ENCODE measurements at regions not wholly inside any gene's neighbourhood (a gene's known extent, or its start where the extent isn't known, plus 50 kb on each side); places are given as distances from the start of the nearest gene placed in this dataset.
"Not testable (repeated sequence)": the region's sequence is repeated elsewhere in the genome, so short reads cannot be mapped to it uniquely, and the experiment has no call there.

DNA sequence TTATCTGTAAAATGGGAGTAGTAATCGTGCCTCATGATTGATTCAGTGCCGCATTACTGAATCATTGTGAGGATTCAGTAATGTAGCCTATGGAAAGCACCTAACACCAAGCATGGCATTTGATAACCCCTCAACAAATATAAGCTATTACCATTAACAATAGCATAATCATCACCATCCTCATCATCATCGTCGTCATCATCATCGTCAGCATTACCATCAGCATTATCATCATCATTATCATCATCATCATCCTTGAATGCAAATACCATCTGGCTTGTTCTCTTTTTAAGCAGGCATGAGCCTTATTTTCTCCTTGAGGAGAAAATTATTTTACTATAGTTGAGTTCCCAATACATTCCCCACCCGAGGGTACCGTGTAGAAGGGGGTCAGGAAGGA is 115.4 kb upstream of the PTPRG start:
- no peak for DNase-seq

DNA sequence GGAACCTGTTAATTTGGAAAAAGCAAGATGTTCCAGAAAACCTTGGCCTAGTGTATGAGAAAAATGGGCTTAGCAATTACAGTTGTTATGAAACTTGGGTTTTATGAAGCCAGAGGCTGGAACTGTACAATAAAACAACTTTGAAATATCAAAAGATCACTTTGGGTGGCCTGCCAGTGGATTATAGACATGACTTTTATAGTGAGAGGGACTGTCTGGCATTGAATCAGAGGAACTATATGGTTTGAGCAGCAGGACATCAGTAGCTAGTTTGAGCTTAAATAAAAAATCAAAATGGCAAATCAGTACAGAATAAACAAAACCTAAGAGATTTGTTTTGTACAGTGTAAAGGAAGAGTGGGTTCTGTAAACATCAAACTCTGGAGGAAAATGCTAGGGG is 115.0 kb upstream of the PTPRG start:
- DNase-seq: no peak

DNA sequence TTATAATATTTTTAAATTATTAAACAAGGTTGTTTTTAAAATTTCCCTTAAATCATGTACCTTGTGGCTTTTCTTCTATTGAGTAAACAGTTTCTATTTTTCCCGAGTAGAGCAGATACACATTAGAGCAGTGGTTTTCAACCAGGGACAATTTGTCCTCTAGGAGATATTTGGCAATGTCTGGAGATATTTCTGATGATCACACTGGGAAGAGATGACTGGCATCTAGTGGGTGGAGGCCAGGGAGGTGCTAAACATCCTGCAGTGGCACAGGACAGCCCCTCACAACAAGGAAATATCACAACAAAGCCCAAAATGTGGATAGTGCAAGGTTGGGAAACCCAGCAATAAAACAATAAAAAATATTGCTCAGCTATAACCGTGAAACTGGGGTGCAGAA is 113.0 kb upstream of the PTPRG start:
- no peak for DNase-seq

DNA sequence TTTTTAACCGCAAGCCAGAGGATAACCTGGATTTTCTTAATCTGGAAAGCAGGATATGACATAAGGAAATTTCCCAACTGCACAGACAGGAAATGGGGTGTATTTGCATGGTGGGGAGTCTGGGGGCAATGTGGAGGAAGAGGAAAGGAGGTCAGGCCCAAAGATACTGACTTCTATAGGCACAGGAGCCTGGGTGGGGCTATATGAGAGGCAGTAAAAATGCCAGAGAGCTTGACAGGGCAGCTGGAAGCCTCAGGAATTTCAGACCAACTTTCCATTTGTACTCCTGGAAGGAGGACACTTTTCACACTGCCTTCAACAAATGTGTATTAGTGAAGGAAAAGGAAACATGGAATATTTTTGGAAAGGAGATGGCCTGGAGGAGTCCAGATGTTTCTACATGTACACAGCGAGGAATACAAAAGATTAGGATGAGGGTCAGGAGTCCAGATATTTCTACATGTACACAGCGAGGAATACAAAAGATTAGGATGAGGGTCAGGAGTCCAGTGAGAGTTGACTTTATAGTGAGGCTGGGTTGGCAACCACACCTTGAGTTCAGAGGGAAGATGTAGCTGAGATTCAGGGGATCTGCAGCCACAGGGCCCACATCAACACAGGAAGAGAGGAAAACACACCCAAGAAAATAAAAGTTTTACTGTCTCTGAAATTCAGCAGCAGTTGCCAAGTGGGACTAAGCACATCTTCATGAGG is 111.9 kb upstream of the PTPRG start:
- no peak for DNase-seq

DNA sequence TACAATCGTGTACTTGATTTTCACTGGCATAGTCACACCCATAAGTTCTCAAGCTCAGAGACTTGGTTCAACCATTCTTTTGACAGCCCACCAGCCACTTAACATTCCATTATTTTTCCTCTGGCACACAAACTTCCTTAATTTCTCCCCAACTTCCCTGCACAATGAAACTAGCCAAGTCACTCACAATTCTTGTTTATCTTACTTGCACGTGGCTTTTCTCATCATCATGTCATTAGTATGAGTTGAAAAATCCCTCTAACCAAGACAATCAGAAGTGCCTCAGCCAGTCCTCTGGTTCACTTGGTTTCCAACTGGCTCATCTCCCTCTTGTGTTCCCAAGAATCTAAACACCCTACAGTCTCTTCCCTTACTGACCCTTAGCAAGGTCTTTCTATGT is 110.5 kb upstream of the PTPRG start:
- no peak for DNase-seq

DNA sequence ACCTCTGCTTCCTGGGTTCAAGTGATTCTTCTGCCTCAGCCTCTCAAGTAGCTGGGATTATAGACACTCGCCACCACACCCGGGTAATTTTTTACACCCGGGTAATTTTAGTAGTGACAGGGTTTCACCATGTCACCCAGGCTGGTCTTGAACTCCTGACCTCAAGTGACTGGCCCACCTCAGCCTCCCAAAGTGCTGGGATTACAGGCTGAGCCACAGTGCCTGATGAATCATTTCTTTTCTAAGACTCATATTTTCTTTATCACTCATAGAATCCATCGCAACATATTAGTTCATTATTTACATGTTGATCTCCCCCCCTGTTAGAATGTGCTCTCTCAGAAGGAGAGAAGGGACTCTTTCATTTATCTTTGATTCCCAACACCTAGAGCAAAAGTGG is 109.5 kb upstream of the PTPRG start:
- DNase-seq: no peak

DNA sequence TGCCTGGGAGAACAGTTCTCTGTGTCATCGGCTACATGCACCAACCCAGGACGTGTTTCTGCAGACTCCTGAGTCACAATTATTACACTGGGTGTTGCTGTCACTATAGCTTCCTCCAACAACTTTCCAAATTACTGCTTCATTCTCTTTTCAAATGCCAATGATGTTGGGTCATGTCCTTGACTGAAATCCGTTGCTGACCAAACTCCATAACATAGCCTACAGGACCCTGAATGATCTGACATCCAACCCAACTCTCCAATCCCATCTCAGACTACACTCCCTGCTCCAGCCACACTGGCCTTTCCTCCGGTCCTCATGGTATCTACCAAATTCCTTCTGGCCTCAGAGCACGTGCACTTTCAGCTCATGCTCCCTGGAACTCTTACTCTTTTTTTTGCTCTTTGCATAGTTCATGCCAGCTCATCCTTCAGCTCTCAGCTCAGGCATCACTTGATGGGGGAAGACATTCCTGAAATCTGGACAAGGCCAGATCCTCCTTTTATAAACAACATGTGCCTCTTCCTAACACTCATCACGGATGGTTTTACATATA is 108.8 kb upstream of the PTPRG start:
- no peak for DNase-seq

DNA sequence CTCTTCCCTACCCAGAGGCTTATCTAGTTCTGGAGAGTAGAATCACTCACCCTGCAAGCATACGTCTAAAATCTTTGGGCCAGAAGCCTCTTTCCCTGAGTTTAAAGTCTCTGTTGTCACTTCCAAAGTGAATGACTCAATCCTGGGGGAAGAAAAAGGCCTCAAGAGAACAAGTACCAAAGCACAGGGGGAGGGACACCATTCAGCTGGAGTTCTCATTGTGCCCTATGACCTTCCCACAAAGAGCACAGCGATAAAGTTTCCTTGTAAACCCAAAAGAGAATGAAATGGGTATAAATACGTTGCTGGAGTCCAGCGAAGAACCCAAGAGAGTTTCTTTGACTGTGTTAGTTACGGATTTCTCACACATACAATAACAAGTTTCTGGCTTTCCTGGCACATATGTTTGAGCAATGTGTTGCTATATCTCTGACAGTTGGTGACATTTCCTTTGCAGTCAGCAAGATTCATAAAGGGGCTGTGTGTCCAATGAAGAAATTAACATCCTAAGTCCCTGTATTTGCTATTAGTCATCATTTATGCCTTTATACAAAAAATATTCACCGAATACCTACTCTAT is 107.3 kb upstream of the PTPRG start:
- no peak for DNase-seq

DNA sequence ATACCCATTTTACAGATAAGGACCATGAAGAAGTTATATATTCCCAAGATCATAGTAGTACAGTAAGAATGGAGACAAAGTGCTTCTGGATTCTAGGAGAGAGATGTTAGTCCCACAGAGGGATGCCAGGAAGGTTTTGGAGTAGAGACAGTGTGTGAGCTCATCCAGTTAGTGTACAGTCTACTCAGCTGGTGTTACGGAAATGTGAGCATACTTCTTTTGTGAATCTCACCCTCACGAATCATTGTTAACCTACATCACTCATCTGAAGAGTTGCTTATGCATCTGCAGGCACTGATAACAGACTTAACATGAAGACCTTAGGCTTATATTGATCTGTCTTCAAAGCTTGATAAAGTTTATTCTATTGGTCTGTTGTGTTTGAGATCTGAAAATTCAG is 106.6 kb upstream of the PTPRG start:
- no peak for DNase-seq

DNA sequence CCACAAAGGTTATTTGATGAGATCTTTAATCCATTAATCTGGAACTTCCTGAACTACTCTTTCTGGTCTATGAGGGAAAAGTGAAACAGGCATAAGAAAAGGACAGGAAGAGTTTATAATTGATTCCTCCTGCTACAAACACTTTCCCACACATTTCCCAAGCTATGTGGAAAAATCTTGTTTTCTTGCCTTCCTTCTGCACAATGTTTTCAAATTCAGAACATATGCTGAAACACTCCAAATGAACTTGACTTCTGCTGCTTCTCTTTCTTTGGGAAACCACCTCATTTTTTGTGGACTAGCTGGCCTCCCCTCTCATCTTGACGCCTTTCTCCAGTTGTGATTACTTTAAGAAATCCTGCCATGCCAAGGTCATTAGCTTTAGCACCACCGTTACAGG is 100.7 kb upstream of the PTPRG start:
- DNase-seq: no peak

DNA sequence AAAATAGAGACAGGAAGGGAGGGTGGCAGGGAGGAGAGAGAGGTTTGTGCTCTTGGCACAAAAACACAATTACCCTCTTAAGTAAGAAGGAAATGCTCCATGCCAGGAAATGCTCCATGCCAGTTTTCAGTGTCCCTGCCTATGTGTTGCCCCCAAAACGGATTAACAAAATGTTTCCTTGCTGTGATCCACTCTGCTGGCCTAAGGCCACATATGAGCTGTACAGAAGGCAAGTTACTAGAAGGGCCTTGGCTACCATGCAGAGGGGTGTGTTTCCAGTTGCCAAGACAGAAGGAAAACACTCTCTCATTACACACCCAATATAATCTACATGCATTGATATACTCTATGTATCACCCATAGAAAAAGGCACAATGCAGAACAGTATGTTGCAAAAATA is 98.2 kb upstream of the PTPRG start:
- DNase-seq: no peak

DNA sequence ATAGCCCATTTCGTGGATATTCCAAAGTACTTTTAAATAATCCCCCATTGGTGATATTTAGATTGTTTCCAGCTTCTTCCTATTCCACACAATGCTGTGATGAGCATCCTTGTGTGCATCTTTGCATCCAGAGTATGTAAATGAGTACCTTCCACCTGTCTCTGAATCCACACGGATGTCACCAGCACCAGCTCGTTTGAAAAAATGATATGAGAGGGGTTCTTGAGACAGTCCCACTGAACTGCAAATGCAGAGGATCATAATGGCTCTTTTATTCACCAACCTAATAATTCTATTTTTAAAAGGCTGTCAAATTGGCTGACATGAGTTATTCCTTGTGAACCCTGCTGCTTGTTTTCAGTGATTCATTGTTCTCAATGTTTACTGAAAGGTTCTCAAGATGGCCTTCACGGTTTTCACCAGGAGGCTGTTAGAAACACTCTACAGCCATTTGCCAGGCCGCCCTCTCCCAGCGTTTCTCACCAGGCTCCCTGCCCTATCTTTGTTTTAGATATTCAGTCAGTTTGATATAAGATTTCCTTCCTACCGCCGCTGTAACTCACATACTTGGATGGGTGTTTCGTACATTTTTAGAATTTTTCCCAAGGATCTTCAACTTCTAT is 96.7 kb upstream of the PTPRG start:
- peak; percentile 34 for DNase-seq

DNA sequence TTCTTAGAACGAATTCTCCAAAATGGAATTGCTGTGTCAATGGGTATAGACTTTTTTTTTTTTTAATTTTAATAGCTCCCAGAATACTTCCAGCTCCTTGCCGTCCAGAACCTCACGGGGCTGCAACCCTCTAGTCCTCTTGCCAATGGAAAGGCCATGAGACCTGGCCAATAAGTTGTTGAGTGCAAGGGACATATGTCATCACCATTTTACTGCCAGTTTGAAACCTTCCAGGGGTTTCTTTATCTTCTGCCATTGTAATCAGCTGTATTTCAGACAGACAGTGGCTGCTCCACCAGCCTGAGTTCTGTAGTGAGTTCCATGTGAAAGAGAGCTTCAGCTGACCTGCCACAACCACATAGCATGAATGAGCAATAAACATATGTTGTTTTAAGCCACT is 95.0 kb upstream of the PTPRG start:
- DNase-seq: no peak

DNA sequence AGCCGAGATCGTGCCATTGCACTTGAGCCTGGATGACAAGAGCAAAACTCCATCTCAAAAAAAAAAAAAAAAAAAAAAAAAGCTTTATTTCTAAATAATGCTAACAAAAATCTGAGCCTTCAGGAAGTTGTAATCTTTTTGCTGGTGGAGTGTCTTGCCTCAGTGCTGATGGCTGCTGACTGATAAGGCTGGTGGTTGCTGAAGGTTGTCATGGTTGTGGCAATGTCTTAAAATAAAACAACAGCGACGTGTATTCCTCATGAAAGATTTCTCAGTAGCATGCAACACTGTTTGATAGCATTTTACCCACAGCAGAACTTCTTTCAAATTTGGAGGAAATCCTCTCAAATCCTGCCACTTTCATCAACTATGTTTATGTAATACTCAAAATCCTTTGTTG is 77.4 kb upstream of the PTPRG start:
- DNase-seq: no peak

DNA sequence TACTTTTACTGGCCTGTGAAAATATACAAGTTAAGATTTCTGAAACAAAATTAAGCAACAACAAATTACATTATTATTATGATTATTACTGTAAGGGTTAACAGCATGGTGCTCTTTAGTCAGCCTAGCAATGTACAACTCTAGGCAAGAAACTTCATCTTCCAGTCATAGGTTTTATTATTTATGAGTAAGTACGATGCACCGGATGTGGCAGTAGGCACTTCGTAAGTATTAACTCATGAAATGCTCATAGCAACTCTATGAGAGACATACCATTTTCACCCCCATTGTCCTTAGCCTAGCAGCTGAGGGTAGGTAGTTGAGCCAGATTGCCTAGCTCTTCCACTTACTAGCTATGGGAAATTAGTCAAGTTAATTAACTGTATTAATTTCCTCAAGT is 68.0 kb upstream of the PTPRG start:
- no peak for DNase-seq

DNA sequence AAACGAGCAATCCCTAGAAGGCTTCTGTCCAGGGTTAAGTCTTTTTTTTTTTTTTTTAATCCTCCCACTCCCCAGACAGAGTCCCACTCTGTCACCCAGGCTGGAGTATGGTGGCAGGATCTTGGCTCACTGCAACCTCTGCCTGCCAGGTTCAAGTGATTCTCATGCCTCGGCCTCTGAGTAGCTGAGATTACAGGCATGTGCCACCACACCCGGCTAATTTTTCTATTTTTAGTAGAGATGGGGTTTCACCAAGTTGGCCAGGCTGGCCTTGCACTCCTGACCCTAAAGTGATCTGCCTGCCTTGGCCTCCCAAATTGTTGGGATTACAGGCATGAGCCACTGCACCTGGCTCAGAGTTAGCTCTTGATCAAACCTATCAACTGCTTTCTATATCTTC is 67.1 kb upstream of the PTPRG start:
- not testable (repeated sequence) for DNase-seq

DNA sequence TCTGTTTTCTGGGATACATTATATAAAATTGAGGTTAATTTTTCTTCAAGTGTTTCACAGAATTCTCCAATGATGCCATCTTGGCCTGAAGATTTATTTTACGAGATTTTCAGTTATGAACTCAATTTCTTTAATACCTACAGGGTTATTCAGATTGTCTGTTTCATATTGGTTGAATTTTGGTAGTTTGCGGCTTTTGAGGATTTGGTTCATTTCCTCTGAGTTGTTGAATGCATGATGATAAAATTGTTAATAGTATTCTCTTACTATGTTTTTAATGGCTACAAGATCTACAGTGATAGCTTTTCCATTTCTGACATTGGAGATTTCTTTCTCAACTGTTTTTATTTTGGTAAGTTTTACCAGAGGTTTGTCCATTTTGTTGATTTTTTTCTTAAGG is 63.9 kb upstream of the PTPRG start:
- DNase-seq: no peak

DNA sequence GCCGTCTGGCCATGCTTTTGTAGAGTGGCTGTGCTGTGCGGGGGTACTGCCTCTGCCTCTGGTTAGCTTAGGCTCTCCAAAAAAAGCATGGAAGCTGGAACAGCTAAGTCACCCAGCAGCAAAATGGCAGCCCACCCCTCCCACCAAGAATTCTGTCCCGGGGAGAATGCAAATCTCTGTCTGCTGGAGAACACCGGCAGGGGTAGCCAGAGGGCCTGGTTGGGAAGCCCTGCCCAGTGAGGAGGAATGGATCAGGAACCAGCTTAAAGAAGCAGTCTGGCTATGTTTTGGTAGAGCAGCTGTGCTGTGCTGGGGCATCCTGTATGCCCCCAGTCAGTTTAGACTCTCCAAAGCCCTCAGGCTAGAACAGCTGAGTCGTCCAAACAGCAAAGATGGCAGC is 56.2 kb upstream of the PTPRG start:
- DNase-seq: no peak

DNA sequence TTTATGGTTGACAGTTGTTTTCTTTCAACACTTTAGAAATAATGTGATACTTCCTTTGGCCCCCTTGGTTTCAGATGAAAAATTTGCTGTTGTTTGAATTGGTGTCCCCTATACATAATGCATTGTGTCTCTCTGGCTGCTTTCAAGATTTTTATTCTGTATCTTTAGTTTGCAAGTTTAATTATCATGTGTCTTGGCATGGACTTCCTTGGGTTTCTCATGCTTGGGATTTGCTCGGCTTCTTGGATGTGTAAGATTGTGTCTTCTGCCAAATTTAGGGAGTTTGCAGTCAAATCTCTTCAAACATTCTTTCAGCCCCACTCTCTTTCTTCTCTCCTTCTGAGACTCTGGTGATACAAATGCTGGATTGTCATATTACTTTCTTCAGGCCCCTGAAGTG is 53.4 kb upstream of the PTPRG start:
- no peak for DNase-seq
